NB4 (cell line): ENCODE measurements at regions not wholly inside any gene's neighbourhood (a gene's known extent, or its start where the extent isn't known, plus 50 kb on each side); places are given as distances from the start of the nearest gene placed in this dataset.

Experiments used
- DNase-seq: peaks from one replicate; pipeline ENCODE4 v3.0.0; 2010; ENCODE audit warnings: low read depth
- H3K4me3 ChIP-seq: one replicate; pipeline ENCODE4 v1.5.1; 2011; ENCODE audit warnings: mild to moderate bottlenecking, low read depth, low read length, moderate library complexity
- CTCF ChIP-seq: IDR thresholded peaks from one replicate; pipeline ENCODE4 v1.5.1; 2012; ENCODE audit warnings: low read depth, low read length
- MAX ChIP-seq: IDR thresholded peaks from 2 replicates; pipeline ENCODE4 v1.6.1; 2011; ENCODE audit warnings: low read depth, low read length
- MYC ChIP-seq: IDR thresholded peaks from 2 replicates; pipeline ENCODE4 v1.6.1; 2011; ENCODE audit warnings: low read depth, low read length
- POLR2A ChIP-seq: IDR thresholded peaks from 2 replicates; pipeline ENCODE4 v1.6.1; 2011; ENCODE audit warnings: mild to moderate bottlenecking; ENCODE audit not compliant: insufficient read length; ENCODE audit errors: extremely low read depth

GRCh38 chr4:41318839-41319530, 62.3 kb downstream of the UCHL1 start:
- TF ChIP-seq CTCF (no peak), MYC (no peak), POLR2A (no peak), MAX (no peak)
- no peak overlapping the region for H3K4me3 ChIP-seq
- DNase-seq, result peak; percentile 7

GRCh38 chr4:41319553-41319952, 62.8 kb downstream of the UCHL1 start:
- TF ChIP-seq CTCF (no peak), MAX (no peak), POLR2A (no peak), MYC (no peak)
- H3K4me3 ChIP-seq, result no peak overlapping the region
- DNase-seq, result no peak

- no peak for DNase-seq
Measured at GRCh38 chr4:41320278-41320677, 63.5 kb downstream of the UCHL1 start.

GRCh38 chr4:41320786-41321185, 64.1 kb downstream of the UCHL1 start:
- DNase-seq, result no peak
- TF ChIP-seq MYC (no peak), POLR2A (no peak), MAX (no peak), CTCF (no peak)
- H3K4me3 ChIP-seq, result no peak overlapping the region

More at GRCh38 chr4:41320278-41320677, 63.5 kb downstream of the UCHL1 start:
- TF ChIP-seq POLR2A, result no peak
- TF ChIP-seq MAX, result no peak
- TF ChIP-seq CTCF, result no peak
- no peak for TF ChIP-seq MYC
- H3K4me3 ChIP-seq, result no peak overlapping the region

- DNase-seq, result no peak
- H3K4me3 ChIP-seq, result no peak overlapping the region
- TF ChIP-seq POLR2A (no peak), MYC (no peak), CTCF (no peak), MAX (no peak)
Measured at GRCh38 chr4:41321216-41321945, 64.7 kb downstream of the UCHL1 start.
